Calu3 (cell line): ENCODE measurements at regions not wholly inside any gene's neighbourhood (a gene's known extent, or its start where the extent isn't known, plus 50 kb on each side); places are given as distances from the start of the nearest gene placed in this dataset.
"Not testable (repeated sequence)": the region's sequence is repeated elsewhere in the genome, so short reads cannot be mapped to it uniquely, and the experiment has no call there.

ENCODE experiments used
- BruUV-seq: library from RNA; stranded (reverse); fragments of 400-500 nt; replicated peaks from 2 replicates; lab custom pipeline; 2021; lab: Mats Ljungman, UMichigan
- CTCF ChIA-PET: fragments of 300-600 bp; sonication (Branson Sonifier 250); formaldehyde crosslinking; loops from one replicate; lab custom pipeline; 2022; ENCODE audit warnings: antibody characterized with exemption; lab: Charles Lee
- DNase-seq: peaks from one replicate; pipeline ENCODE4 v3.0.0; 2022
- H3K27ac Mint-ChIP-seq: one replicate; pipeline ENCODE4 v1.8.0; 2022; ENCODE audit warnings: mixed read lengths; ENCODE audit not compliant: unreplicated experiment
- H3K27me3 Mint-ChIP-seq: one replicate; pipeline ENCODE4 v1.8.0; 2022; ENCODE audit warnings: mixed read lengths; ENCODE audit not compliant: unreplicated experiment
- H3K36me3 Mint-ChIP-seq: one replicate; pipeline ENCODE4 v1.8.0; 2022; ENCODE audit warnings: mild to moderate bottlenecking, moderate library complexity, mixed read lengths; ENCODE audit not compliant: insufficient read depth, unreplicated experiment
- H3K4me1 Mint-ChIP-seq: one replicate; pipeline ENCODE4 v1.8.0; 2022; ENCODE audit warnings: mild to moderate bottlenecking, low read depth, mixed read lengths; ENCODE audit not compliant: unreplicated experiment
- H3K4me3 Mint-ChIP-seq: one replicate; pipeline ENCODE4 v1.8.0; 2022; ENCODE audit warnings: mild to moderate bottlenecking, low read depth, moderate library complexity, mixed read lengths; ENCODE audit not compliant: unreplicated experiment
- H3K9me3 Mint-ChIP-seq: one replicate; pipeline ENCODE4 v1.8.0; 2022; ENCODE audit warnings: low read depth, mixed read lengths; ENCODE audit not compliant: unreplicated experiment
- intact Hi-C: fragments of 100-400 bp; cut with micrococcal nuclease; formaldehyde crosslinking; loops from one replicate; pipeline ENCODE4 v1.10.0; 2022; ENCODE audit not compliant: unreplicated experiment
- TF ChIP-seq, protein P1 (sequence below): fragments of 200-600 bp; IDR thresholded peaks from one replicate; pipeline ENCODE4 v1.8.0; 2022; ENCODE audit warnings: antibody characterized with exemption; ENCODE audit not compliant: unreplicated experiment

- TF ChIP-seq, protein P1, sequence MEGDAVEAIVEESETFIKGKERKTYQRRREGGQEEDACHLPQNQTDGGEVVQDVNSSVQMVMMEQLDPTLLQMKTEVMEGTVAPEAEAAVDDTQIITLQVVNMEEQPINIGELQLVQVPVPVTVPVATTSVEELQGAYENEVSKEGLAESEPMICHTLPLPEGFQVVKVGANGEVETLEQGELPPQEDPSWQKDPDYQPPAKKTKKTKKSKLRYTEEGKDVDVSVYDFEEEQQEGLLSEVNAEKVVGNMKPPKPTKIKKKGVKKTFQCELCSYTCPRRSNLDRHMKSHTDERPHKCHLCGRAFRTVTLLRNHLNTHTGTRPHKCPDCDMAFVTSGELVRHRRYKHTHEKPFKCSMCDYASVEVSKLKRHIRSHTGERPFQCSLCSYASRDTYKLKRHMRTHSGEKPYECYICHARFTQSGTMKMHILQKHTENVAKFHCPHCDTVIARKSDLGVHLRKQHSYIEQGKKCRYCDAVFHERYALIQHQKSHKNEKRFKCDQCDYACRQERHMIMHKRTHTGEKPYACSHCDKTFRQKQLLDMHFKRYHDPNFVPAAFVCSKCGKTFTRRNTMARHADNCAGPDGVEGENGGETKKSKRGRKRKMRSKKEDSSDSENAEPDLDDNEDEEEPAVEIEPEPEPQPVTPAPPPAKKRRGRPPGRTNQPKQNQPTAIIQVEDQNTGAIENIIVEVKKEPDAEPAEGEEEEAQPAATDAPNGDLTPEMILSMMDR: no peak
- Mint-ChIP-seq H3K4me1 (peaks cover 39% of the 10 kb centered on the region), H3K9me3 (no peaks in the 10 kb centered on the region), H3K27me3 (no peaks in the 10 kb centered on the region), H3K36me3 (no peaks in the 10 kb centered on the region), H3K27ac (no peak overlapping the region), H3K4me3 (no peak overlapping the region)
- no TSS peak for BruUV-seq
- DNase-seq: peak; percentile 2
- CTCF ChIA-PET: no interaction called here
- intact Hi-C loops: loop anchor here (10.0 kb wide), 2 partner anchors 92 to 152 kb away; no protein-coding TSS in a partner anchor
Measured at GRCh38 chr6:79373246-79373645, 138.8 kb upstream of the HMGN3 start.

- BruUV-seq: no TSS peak
- CTCF ChIA-PET: no interaction called here
- no peak overlapping the region for H3K4me3 Mint-ChIP-seq
- no peak overlapping the region for H3K27ac Mint-ChIP-seq
- TF ChIP-seq, protein P1: no peak
- H3K4me1 Mint-ChIP-seq: peaks cover 34% of the 10 kb centered on the region
- no peak for DNase-seq
- no peaks in the 10 kb centered on the region for H3K36me3 Mint-ChIP-seq
- H3K27me3 Mint-ChIP-seq: no peaks in the 10 kb centered on the region
- no peaks in the 10 kb centered on the region for H3K9me3 Mint-ChIP-seq
- intact Hi-C loops: loop anchor here (10.0 kb wide), 2 partner anchors 92 to 152 kb away; no protein-coding TSS in a partner anchor
Measured at GRCh38 chr6:79372757-79373156, 138.3 kb upstream of the HMGN3 start.

GRCh38 chr6:79369026-79369425 is 134.5 kb upstream of the HMGN3 start:
- Mint-ChIP-seq H3K27ac (no peak overlapping the region), H3K27me3 (no peaks in the 10 kb centered on the region), H3K4me3 (no peak overlapping the region), H3K36me3 (no peaks in the 10 kb centered on the region), H3K4me1 (peaks cover 17% of the 10 kb centered on the region), H3K9me3 (peaks cover 9% of the 10 kb centered on the region)
- BruUV-seq: no TSS peak
- CTCF ChIA-PET: no interaction called here
- no peak for DNase-seq
- intact Hi-C loops: no loop called here
- TF ChIP-seq, protein P1: no peak

- BruUV-seq, H3K4me3 Mint-ChIP-seq, DNase-seq, H3K27ac Mint-ChIP-seq, H3K36me3 Mint-ChIP-seq, H3K4me1 Mint-ChIP-seq, H3K27me3 Mint-ChIP-seq, intact Hi-C loops, CTCF ChIA-PET: not testable (repeated sequence)
- H3K9me3 Mint-ChIP-seq: peaks cover 18% of the 10 kb centered on the region
Measured at GRCh38 chr6:79363441-79363840, 129.0 kb upstream of the HMGN3 start.

DNA sequence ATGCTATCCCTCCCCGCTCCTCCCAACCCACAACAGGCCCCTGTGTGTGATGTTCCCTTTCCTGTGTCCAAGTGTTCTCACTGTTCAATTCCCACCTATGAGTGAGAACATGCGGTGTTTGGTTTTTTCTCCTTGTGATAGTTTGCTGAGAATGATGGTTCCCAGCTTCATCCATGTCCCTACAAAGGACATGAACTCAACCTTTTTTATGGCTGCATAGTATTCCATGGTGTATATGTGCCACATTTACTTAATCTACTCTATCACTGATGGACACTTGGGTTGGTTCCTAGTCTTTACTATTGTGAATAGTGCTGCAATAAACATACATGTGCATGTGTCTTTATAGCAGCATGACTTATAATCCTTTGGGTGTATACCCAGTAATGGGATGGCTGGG is 126.6 kb upstream of the HMGN3 start:
- DNase-seq, BruUV-seq, CTCF ChIA-PET, H3K4me1 Mint-ChIP-seq, H3K27me3 Mint-ChIP-seq, H3K36me3 Mint-ChIP-seq, H3K27ac Mint-ChIP-seq, H3K4me3 Mint-ChIP-seq, intact Hi-C loops: not testable (repeated sequence)
- H3K9me3 Mint-ChIP-seq: peaks cover 13% of the 10 kb centered on the region
